ENCODE measurements at regions not wholly inside any gene's neighbourhood (a gene's known extent, or its start where the extent isn't known, plus 50 kb on each side); places are given as distances from the start of the nearest gene placed in this dataset.
"Not testable (repeated sequence)": the region's sequence is repeated elsewhere in the genome, so short reads cannot be mapped to it uniquely, and the experiment has no call there.

- no peaks in the 10 kb centered on the region for H3K9me3 Mint-ChIP-seq
- no peaks in the 10 kb centered on the region for H3K27me3 Mint-ChIP-seq (ENCODE audit: insufficient read depth)
- no peaks in the 10 kb centered on the region for H3K36me3 Mint-ChIP-seq (ENCODE audit: low read depth)
- no peak for TF ChIP-seq CTCF (IDR thresholded peaks at IDR 0.05)
- no peak for DNase-seq
- peaks cover 21% of the 10 kb centered on the region for H3K4me1 Mint-ChIP-seq (ENCODE audit: low read depth)
- H3K27ac Mint-ChIP-seq: no peak overlapping the region
- no peak overlapping the region for H3K4me3 Mint-ChIP-seq
These were observed 78.1 kb upstream of the EZR start for GRCh38 chr6:158897236-158897635.

- Mint-ChIP-seq H3K9me3 (no peaks in the 10 kb centered on the region), H3K27ac (no peak overlapping the region), H3K4me1 (ENCODE audit: low read depth) (peaks cover 25% of the 10 kb centered on the region), H3K4me3 (no peak overlapping the region), H3K36me3 (ENCODE audit: low read depth) (no peaks in the 10 kb centered on the region), H3K27me3 (ENCODE audit: insufficient read depth) (no peaks in the 10 kb centered on the region)
- DNase-seq: no peak
- TF ChIP-seq CTCF (IDR thresholded peaks at IDR 0.05): no peak
These were observed 76.5 kb upstream of the EZR start for GRCh38 chr6:158895661-158896060.

GRCh38 chr6:158894193-158894592 lies 75.0 kb upstream of the EZR start:
- Mint-ChIP-seq H3K36me3 (ENCODE audit: low read depth) (no peaks in the 10 kb centered on the region), H3K4me3 (peak overlapping the region; percentile 60), H3K27ac (peak overlapping the region; percentile 79), H3K4me1 (ENCODE audit: low read depth) (peaks cover 34% of the 10 kb centered on the region), H3K27me3 (ENCODE audit: insufficient read depth) (no peaks in the 10 kb centered on the region), H3K9me3 (no peaks in the 10 kb centered on the region)
- peak; percentile 93 for DNase-seq
- TF ChIP-seq CTCF (IDR thresholded peaks at IDR 0.05): no peak

- Mint-ChIP-seq H3K4me3 (no peak overlapping the region), H3K36me3 (ENCODE audit: low read depth) (peaks cover 10% of the 10 kb centered on the region), H3K9me3 (peaks cover 6% of the 10 kb centered on the region), H3K4me1 (ENCODE audit: low read depth) (peaks cover 53% of the 10 kb centered on the region), H3K27ac (peak overlapping the region; percentile 54), H3K27me3 (ENCODE audit: insufficient read depth) (no peaks in the 10 kb centered on the region; the same call in 1 of the 2 replicates)
- TF ChIP-seq CTCF (IDR thresholded peaks at IDR 0.05): no peak
- DNase-seq: no peak
These were observed 73.1 kb upstream of the EZR start for GRCh38 chr6:158892266-158892665.

- DNase-seq; H3K27ac Mint-ChIP-seq; H3K27me3 Mint-ChIP-seq (ENCODE audit: insufficient read depth); H3K36me3 Mint-ChIP-seq (ENCODE audit: low read depth); H3K4me3 Mint-ChIP-seq; H3K9me3 Mint-ChIP-seq: not testable (repeated sequence)
- H3K4me1 Mint-ChIP-seq (ENCODE audit: low read depth): peaks cover 59% of the 10 kb centered on the region
These were observed 72.4 kb upstream of the EZR start for GRCh38 chr6:158891560-158891959.

DNA sequence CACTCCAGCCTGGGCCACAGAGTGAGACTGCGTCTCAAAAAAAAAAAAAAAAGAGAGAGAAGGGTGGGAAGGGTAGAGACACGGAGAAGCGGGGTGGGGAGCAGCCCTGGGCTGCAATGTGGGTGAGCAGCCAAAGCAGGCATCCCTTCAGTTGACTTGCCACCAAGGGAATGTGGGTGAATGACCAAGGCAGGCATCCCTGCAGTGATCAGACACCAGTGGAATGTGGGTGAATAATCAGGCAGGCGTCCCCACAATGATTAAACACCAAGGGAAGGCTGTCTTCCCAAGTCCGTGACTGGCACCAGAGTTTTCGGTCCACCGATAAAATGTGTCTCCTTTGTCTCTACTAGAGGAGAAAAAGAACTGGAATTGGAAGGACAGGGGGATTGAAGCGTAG lies 69.0 kb upstream of the EZR start:
- H3K36me3 Mint-ChIP-seq (ENCODE audit: low read depth); H3K9me3 Mint-ChIP-seq; H3K27me3 Mint-ChIP-seq (ENCODE audit: insufficient read depth): not testable (repeated sequence)
- DNase-seq: peak; percentile 82
- Mint-ChIP-seq H3K4me1 (ENCODE audit: low read depth) (peaks cover 40% of the 10 kb centered on the region), H3K27ac (peak overlapping the region; percentile 86), H3K4me3 (peak overlapping the region; percentile 50)

GRCh38 chr6:158886346-158886977 lies 67.3 kb upstream of the EZR start:
- peaks cover 33% of the 10 kb centered on the region for H3K4me1 Mint-ChIP-seq (ENCODE audit: low read depth)
- not testable (repeated sequence) for H3K9me3 Mint-ChIP-seq; H3K27ac Mint-ChIP-seq; H3K27me3 Mint-ChIP-seq (ENCODE audit: insufficient read depth); H3K36me3 Mint-ChIP-seq (ENCODE audit: low read depth); H3K4me3 Mint-ChIP-seq; DNase-seq

GRCh38 chr6:158881884-158882283 lies 62.7 kb upstream of the EZR start:
- Mint-ChIP-seq H3K9me3 (peaks cover 14% of the 10 kb centered on the region), H3K4me1 (ENCODE audit: low read depth) (peaks cover 10% of the 10 kb centered on the region), H3K36me3 (ENCODE audit: low read depth) (peaks cover 17% of the 10 kb centered on the region; the same call in 1 of the 2 replicates)
- not testable (repeated sequence) for H3K27ac Mint-ChIP-seq; H3K27me3 Mint-ChIP-seq (ENCODE audit: insufficient read depth); H3K4me3 Mint-ChIP-seq; DNase-seq

GRCh38 chr6:158881276-158881675 lies 62.1 kb upstream of the EZR start:
- H3K27ac Mint-ChIP-seq; H3K27me3 Mint-ChIP-seq (ENCODE audit: insufficient read depth); H3K4me1 Mint-ChIP-seq (ENCODE audit: low read depth); DNase-seq; H3K4me3 Mint-ChIP-seq: not testable (repeated sequence)
- Mint-ChIP-seq H3K36me3 (ENCODE audit: low read depth) (peaks cover 20% of the 10 kb centered on the region; the same call in 1 of the 2 replicates), H3K9me3 (peaks cover 16% of the 10 kb centered on the region)
